HG03039 (cell line): ENCODE measurements at regions not wholly inside any gene's neighbourhood (a gene's known extent, or its start where the extent isn't known, plus 50 kb on each side); places are given as distances from the start of the nearest gene placed in this dataset.

Experiments used
- ATAC-seq: cut with Tn5 transposase; IDR thresholded peaks from one replicate; pipeline ENCODE4 v1.9.1; 2021; ENCODE audit warnings: mild to moderate bottlenecking, moderate library complexity; ENCODE audit not compliant: unreplicated experiment

DNA sequence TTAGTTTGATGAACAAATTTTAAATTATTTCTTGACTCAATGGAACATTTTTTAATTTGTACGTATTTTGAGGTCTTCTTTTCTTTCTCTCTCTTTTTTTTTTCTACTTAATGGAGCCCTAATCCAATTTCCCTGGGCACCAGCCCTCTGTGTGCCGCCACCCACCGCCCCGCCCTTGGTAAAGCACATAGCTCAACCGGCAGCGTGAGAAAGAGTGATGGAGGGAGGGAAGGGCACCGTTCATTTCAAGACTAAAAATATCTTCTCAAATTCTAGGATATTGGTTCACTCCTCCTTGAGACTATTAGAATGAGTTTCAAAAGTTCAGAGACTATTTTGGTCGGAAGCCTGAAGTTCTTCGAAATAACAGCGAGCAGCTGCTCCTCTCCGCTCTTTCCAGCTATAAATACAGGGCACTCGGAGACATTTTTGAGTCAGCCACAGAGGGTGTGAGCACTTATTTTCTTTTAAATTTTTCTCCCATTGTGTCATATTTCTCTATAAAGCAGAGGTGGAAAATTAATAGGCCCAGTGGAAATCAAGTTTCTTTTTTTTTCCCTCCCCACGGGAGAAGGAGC lies 731.7 kb upstream of the ID2 start:
- no peak for ATAC-seq

DNA sequence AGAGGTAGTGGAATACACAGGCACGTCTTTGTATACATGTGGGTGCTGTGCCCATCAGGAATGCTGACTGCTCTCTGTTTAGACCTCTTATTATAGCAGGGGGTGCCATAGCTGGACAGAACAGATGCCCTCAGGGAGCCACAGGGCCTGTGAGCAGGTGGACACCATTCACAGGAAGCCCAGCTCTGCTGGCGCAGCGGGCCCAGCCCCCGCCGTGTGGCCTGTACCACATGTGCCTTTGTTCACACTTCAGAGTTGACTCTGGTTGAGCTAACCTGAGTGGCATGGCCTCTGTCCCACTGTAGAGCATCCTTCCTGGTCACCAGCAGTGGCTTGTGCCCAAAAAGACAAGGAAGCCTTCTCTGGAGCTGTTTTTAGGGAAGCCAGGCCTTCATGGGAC lies 730.9 kb upstream of the ID2 start:
- no peak for ATAC-seq

DNA sequence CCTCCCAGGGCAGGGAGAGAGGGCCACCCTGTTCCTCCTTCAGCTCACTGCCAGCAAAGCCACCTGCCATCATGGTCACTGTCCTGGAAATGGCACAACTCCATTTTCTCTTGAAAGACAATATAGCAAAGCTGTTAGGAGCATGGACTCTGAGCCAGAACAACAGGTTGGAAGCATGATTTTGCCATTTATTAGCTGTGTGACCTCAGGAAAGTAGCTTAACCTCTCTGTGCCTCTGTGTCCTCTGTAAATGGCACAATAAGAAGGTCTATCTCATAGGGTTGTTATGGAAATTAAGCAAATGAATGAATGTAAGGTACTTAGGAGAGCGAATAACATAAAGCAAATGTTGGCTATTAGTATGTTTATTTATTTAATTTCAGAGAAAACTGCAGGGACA lies 730.4 kb upstream of the ID2 start:
- ATAC-seq: no peak

GRCh38 chr2:7952046-7952745 lies 729.7 kb upstream of the ID2 start:
- no peak for ATAC-seq

GRCh38 chr2:7953195-7953594 lies 728.7 kb upstream of the ID2 start:
- ATAC-seq: no peak

DNA sequence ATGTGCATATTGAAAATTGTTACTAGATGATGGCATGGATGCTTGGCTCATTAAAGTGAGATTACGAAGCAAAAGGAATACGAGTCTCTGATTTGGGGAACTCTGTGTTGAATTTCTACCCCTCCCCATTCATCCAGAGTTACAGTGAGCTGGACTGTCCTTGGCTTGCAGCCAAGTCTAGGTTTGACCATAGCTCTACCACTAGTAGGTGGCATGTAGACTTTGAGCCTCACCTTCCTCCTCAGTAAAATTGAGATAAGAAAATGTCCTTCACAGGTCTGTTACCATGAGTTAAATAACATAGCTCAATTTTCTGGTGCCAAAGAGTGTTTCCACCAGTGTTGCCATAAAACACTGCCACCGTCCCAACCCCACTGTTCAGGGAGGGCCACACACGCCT lies 727.6 kb upstream of the ID2 start:
- ATAC-seq: no peak

- no peak for ATAC-seq
These were observed 725.6 kb upstream of the ID2 start for GRCh38 chr2:7956126-7956689.

DNA sequence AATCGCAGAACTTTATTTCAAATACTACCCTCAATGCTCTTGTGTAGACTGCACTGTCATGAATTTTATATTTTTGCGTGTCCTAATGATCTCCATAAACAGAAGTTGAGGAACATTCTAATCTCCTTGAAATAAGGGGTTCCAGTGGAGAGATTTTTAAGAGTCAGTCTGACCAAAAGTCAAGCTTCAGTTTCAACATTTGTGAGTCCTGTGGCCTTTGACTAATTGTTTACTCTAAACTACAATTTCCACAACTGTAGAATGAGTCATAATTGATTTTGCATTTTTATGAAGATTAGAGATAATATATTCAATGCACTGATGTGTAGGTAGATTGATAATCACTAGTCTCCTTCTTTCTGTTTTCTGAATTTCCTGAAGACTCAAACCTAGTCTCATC lies 720.3 kb upstream of the ID2 start:
- no peak for ATAC-seq

DNA sequence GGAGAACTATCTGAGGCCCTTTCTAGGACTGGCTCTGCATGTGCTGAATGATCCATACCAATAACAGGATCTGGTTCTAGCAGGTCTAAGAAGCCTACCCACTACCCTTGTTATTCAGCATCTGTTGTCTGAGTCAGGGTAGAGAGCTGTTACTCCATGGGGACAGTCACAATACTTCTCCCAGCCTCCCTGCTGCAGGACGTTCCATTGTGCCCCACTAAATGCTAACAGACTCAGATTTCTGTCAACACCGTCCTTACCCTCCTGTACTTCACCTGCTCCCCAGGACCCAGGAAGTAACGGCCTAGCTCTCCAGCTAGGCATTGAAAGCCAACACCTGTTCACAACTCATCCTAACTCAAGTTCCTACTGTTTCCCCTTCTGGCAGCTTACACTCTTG lies 719.7 kb upstream of the ID2 start:
- no peak for ATAC-seq

DNA sequence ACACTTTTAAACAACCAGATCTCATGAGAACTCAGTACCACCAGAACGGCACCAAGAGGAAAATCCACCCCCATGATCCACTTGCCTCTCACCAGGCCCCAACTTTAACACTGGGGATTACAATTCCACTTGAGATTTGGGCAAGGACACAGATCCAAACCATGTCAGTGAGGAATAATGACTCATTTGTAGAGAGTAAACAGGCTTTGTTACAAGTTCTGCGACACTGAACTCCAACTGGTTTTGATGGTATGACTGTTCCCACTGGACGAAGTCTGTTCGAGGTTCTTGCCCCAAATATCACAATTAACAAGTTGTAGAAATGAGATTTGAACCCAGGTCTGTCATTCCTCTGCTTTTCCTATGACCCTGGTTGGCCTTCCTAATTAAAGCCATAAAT lies 718.1 kb upstream of the ID2 start:
- ATAC-seq: no peak

GRCh38 chr2:7966032-7966431 lies 715.8 kb upstream of the ID2 start:
- ATAC-seq: no peak

DNA sequence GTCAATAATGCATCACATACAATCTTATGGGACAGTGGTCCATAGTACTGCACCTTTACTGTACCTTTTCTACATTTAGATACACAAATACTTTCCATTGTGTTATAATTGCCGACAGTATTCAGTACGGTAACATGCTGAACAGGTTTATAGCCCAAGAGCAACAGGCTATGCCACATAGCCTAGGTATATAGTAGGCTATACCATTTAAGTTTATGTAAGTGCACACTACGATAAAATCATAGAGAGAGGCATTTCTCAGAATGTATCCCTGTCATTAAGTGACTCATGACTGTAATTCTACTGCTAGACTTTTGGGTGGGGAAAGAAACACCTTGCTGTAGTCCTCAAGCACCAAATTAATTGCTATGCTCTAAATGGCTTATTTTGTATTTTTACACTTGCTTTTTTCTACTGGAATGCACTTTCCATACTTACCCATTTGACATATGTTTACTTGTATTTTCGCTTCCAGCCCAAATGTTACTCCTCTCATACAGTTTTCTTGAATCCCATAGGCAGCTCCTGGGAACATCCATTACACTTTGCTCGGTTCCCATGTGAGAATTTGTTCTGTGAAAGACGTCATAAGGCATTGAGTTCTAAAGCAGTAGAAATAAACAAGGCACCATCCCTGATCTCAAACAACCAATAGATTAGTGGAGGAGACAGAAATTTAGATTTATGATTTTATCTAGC lies 714.0 kb upstream of the ID2 start:
- ATAC-seq: no peak

DNA sequence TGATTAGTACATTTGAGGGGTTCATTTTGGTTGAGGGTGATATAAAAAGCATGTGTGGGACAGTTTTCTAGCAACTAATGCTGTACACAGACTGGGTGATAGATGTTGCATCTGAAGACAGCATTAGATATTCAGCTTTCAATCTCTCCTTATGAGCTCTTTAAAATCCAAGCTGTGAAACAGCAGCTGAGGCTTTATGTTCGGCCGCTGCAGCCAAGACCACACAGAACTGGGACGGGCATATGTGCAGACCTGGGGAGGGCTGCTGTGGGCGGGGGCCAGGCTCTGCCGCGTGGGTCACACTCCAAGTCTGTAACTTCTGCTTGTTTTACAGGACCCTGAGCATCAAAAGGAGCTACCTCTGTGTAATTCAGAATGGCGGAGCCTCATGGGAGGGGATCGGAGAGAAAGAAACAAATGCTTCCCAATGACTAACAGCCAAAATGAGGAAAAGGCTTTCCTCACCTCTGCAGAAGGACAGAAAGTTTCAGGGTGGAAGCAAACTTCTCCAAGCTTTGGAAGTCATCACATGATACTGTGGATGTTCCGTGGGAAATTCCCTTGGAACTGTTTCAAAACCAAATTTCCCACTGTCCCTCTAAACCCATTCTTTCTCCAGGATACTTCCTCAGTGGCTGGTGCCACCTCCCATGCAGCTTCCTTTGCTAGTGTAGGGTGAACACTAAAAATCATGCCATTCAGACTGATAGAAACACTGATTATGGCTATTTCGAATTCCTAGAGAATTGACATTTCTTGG lies 711.9 kb upstream of the ID2 start:
- ATAC-seq: no peak

- ATAC-seq: no peak
These were observed 710.6 kb upstream of the ID2 start for GRCh38 chr2:7971248-7971647.

DNA sequence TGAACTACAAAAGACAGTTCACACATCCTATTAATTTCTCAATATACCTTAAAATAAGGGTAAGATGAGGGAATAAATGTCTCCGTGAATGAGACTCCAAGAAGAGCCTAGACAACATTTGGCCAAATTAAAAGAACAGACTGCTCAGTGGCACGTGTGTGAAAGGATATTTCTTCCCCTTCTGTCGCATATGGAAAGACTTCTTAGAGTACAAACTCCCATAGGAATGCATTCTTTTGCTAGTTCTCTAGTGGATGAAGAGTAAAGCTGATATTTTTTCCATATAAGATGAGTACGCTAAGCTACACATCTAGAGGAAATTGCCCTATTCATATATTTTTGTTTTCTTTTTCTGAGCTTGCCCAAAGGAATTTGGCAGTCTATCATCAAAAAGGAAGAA lies 710.0 kb upstream of the ID2 start:
- no peak for ATAC-seq

DNA sequence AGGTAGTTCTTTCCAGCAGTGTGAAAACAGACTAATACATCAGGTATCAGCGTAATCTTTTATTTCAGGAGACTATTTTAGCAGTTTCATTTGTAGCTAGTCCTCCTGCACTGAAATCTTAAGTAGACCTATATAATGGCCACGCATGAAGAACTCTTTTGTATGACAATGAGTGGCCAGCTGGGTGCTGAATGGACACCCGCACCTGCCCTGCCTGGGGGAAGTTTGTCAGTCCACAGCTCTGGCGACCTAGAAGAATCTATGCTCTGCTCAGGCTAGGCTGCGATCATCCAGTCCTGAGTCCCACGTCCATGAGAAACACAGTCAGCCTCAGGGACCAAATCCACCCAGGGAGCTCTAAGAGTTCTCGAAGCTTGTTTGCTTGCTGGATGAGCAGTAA lies 709.2 kb upstream of the ID2 start:
- no peak for ATAC-seq

DNA sequence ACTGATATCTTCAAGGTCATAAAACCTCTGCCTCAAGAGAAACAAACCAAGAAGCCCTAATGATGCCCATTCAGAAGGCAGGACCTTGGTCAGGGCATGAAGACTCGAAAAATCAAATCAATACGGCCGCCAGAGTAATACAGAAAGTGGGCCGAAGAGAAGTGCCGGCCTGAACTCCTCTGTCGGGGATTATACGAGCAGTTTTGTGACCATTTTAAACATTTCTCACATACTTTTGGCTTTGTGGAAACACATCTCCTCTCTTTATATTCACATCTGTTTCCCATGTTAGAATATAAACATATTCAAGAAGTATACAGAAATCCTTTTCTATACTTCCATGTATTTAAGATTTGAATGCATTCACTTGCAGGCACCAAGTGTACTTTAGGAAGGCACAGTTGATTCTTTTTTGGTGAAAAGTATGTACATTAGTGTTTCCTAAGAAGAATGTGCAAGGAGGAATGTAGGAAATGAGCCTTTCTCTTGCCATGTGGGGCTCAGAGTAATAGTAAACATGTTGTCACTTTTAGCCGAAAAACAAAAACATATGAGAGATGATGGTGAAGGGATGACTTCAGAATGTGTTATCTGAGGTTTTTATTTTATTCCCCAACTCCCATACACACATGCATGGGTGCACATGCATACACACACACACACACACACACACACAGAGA lies 707.9 kb upstream of the ID2 start:
- ATAC-seq: no peak

DNA sequence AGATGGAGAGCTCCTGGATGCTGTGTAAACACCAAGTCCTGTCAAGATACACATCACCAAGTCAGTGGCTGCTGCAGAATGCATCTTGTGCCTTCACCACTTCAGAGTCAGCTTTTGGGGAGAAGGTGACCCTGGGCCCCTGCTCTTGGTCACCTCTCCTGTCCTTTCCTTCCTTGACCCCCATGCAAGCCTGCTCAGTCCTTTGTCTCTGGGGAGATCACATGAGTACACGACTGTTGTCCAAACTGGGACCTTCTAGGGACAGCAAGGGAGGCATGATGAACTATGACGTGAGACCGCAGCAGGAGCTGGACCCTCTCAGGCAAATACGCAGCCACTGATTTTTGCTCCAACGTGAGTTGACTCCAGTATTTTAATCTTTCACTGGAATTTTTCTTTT lies 706.9 kb upstream of the ID2 start:
- ATAC-seq: no peak

DNA sequence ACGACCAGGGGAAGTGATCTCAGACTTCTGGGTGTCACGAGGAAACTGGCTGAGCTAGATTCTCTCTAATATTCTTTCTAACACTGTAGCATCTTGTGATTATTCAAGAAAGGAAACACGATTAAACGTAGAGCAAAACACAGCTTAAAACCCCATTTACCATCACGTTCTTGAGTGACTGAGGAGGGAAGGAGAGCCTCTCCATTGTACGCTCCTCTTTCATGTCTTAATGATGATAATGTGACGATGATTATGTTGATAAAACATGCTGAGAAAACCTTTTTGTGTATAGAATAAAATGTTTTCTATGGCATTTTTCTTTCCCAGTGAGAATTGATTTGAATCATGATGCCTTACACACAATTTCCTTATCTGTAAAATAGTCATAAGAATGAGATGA lies 705.6 kb upstream of the ID2 start:
- no peak for ATAC-seq

GRCh38 chr2:7977981-7978380 lies 703.9 kb upstream of the ID2 start:
- no peak for ATAC-seq

- no peak for ATAC-seq
These were observed 699.8 kb upstream of the ID2 start for GRCh38 chr2:7982054-7982453.
